BLaER1 treated with 17β-estradiol and CSF1 and Interleukin-3, amounts not matched to agents 10 nM and 100 nM (cell line): ENCODE measurements at regions not wholly inside any gene's neighbourhood (a gene's known extent, or its start where the extent isn't known, plus 50 kb on each side); places are given as distances from the start of the nearest gene placed in this dataset.
A peak's percentile ranks its signal among the peaks of the same experiment; 100 is the strongest.

ENCODE experiments used
- H3K27ac ChIP-seq, 11 experiments: shearing (Covaris generic); formaldehyde crosslinking; 2 replicates each; pipeline ENCODE4 v1.8.1; 2022
- H3K27me3 ChIP-seq, 11 experiments: shearing (Covaris generic); formaldehyde crosslinking; 2 replicates each; pipeline ENCODE4 v1.8.1; 2022
- H3K36me3 ChIP-seq, 11 experiments: shearing (Covaris generic); formaldehyde crosslinking; 2 replicates each; pipeline ENCODE4 v1.8.1; 2022
- H3K4me1 ChIP-seq, 10 experiments: shearing (Covaris generic); formaldehyde crosslinking; 2 replicates each; pipeline ENCODE4 v1.8.1; 2022
- H3K4me2 ChIP-seq, 11 experiments: shearing (Covaris generic); formaldehyde crosslinking; 2 replicates each; pipeline ENCODE4 v1.8.1; 2022
- H3K4me3 ChIP-seq, 10 experiments: shearing (Covaris generic); formaldehyde crosslinking; 2 replicates each; pipeline ENCODE4 v1.8.1; 2022
- H3K9ac ChIP-seq, 11 experiments: shearing (Covaris generic); formaldehyde crosslinking; 2 replicates each; pipeline ENCODE4 v1.8.1; 2022
- H3K9me3 ChIP-seq, 11 experiments: shearing (Covaris generic); formaldehyde crosslinking; replicated peaks in 1 of 11; 2 replicates each; pipeline ENCODE4 v1.8.1; 2022
- H4K20me1 ChIP-seq, 11 experiments: shearing (Covaris generic); formaldehyde crosslinking; 2 replicates each; pipeline ENCODE4 v1.8.1; 2022
- Cebpa-rat ChIP-seq, 11 experiments: shearing (Covaris generic); IDR thresholded peaks; 2 replicates each; pipeline ENCODE4 v1.8.1; 2022

DNA sequence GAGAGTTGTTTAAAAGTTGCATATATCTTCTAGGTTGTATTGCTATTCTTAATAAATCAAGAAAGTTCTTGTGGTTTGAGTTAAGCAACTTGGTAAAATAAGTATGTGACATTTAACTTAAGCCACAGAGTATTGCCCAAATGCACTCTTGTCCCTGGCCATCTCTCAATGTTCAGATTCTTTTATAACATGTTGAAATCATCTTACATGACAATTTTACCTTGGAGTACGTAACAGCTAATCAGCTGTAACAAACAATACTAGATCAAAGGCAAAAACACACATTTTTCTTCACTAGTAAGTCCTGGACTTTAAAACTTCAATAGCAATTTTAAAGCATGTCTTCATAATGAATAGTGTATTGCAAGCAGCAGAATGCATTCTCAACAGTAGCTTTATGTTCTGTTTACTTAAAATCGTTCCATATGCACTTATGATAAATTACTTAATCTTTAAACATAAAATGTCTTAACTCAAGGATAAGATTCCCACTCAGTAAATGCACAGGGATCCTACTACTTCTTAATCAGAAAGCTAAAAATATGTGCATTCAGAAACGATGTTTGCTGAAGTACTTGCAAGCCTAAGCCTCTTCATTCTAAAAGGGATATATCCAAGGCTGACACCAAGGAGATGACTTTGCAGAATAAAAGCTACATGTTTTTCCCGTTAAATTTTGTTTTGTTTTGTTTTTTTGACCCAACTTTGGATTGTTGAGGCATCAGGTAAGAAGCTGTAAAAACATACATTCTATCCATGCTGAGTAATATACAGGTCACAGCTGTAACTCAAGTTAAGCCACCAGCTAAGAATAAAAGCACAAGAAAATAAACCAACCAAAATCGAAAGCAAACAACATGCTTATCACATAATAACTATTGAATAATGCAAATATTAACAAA is 86.1 kb upstream of the NFIB start:
- H3K27me3 ChIP-seq, result no peaks in the 10 kb centered on the region
- H3K4me2 ChIP-seq, result no peak overlapping the region
- H3K9me3 ChIP-seq, result peaks cover 0 to 4% (median under 1%) of the 10 kb centered on the region in 11 experiments; a peak in 1 of 22 replicates
- H4K20me1 ChIP-seq, result no peaks in the 10 kb centered on the region
- no peak overlapping the region for H3K9ac ChIP-seq
- no peak for TF ChIP-seq Cebpa-rat (IDR thresholded peaks at IDR 0.05)
- peaks cover 0 to 5% (median 0%) of the 10 kb centered on the region in 10 experiments; a peak in 1 of 20 replicates for H3K4me1 ChIP-seq
- no peak overlapping the region for H3K27ac ChIP-seq
- H3K36me3 ChIP-seq, result no peaks in the 10 kb centered on the region
- no peak overlapping the region for H3K4me3 ChIP-seq

GRCh38 chr9:14398473-14398872 is 84.5 kb upstream of the NFIB start:
- H3K4me2 ChIP-seq, result no peak overlapping the region
- H3K36me3 ChIP-seq, result no peaks in the 10 kb centered on the region
- TF ChIP-seq Cebpa-rat (IDR thresholded peaks at IDR 0.05), result no peak
- no peaks in the 10 kb centered on the region for H3K27me3 ChIP-seq
- no peak overlapping the region for H3K4me3 ChIP-seq
- no peak overlapping the region for H3K9ac ChIP-seq
- H3K4me1 ChIP-seq, result peaks cover 0 to 5% (median 0%) of the 10 kb centered on the region in 10 experiments; a peak in 1 of 20 replicates
- peaks cover 12 to 19% (median 15%) of the 10 kb centered on the region in 11 experiments; a peak in 17 of 22 replicates for H3K9me3 ChIP-seq
- H3K27ac ChIP-seq, result no peak overlapping the region
- no peaks in the 10 kb centered on the region for H4K20me1 ChIP-seq

DNA sequence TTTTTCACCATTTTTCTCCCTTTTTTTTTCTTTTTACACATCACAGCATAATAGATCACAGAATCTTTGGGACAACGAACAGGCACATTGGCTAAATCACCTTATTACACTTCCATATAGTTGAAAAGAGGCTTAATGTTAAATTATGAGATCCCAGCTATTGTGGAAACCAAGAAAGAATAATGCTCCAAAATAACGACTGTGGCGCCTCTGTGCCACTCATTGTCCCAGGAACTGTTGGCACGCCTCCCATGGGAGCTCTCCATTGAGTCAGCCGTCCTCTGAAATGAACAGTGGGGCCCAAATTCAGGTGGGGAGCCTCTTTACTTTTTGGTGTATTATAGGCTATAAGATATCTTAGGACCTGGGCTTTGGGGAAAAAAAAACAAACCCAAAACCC is 82.2 kb upstream of the NFIB start:
- peaks cover 23 to 40% (median 32%) of the 10 kb centered on the region in 11 experiments for H3K9me3 ChIP-seq
- no peaks in the 10 kb centered on the region for H3K27me3 ChIP-seq
- H3K36me3 ChIP-seq, result no peaks in the 10 kb centered on the region
- H3K4me1 ChIP-seq, result no peaks in the 10 kb centered on the region
- H4K20me1 ChIP-seq, result no peaks in the 10 kb centered on the region
- no peak overlapping the region for H3K9ac ChIP-seq
- no peak overlapping the region for H3K27ac ChIP-seq
- TF ChIP-seq Cebpa-rat (IDR thresholded peaks at IDR 0.05), result no peak
- H3K4me3 ChIP-seq, result no peak overlapping the region
- H3K4me2 ChIP-seq, result no peak overlapping the region

DNA sequence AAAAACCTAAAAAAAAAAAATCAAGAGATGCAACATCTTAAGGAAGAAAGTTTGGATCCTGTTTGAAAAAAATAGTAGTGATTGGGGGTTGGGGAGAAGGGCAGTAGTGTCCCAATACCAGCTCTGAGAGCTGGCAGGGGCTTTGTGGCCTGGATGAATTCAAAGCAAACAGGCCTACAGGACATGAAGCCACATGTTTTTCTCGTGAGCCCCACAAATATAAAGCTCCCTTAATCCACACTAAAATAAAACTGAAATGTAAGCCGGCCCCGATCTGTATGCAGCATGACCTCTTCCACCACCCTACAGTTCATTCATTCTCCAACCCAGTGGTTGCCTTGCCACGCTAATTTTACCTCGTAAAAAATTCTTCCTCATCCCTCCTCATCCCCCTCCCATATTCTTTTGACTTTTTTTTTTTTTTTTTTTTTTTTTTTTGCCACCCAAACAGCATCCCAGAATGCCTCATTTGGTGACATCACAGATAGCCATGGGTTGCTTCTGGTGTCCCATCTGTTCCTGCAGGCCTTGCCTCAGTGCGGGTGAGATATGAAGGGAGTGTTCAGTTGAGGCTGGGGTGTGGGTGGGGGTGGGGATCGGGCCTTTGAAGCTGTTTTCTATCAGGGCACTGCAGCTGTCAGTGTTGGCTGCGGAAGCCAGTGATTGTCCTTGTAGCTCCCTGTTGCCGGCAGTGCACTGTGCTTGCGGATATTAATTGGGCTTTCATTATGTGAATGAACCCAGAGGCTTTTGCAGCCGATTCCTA is 81.6 kb upstream of the NFIB start:
- no peak overlapping the region for H3K9ac ChIP-seq
- no peaks in the 10 kb centered on the region for H3K4me1 ChIP-seq
- no peak overlapping the region for H3K27ac ChIP-seq
- no peak overlapping the region for H3K4me3 ChIP-seq
- no peak for TF ChIP-seq Cebpa-rat (IDR thresholded peaks at IDR 0.05)
- H3K27me3 ChIP-seq, result no peaks in the 10 kb centered on the region
- H4K20me1 ChIP-seq, result no peaks in the 10 kb centered on the region
- no peaks in the 10 kb centered on the region for H3K36me3 ChIP-seq
- peaks cover 23 to 43% (median 35%) of the 10 kb centered on the region in 11 experiments for H3K9me3 ChIP-seq
- no peak overlapping the region for H3K4me2 ChIP-seq

GRCh38 chr9:14393418-14393817 is 79.5 kb upstream of the NFIB start:
- Histone ChIP-seq H3K9ac (no peak overlapping the region), H3K4me1 (no peaks in the 10 kb centered on the region), H3K4me2 (no peak overlapping the region), H3K27me3 (no peaks in the 10 kb centered on the region), H3K9me3 (peaks cover 23 to 43% (median 35%) of the 10 kb centered on the region in 11 experiments), H3K4me3 (no peak overlapping the region), H3K27ac (no peak overlapping the region), H4K20me1 (no peaks in the 10 kb centered on the region), H3K36me3 (no peaks in the 10 kb centered on the region)
- TF ChIP-seq Cebpa-rat (IDR thresholded peaks at IDR 0.05), result no peak

DNA sequence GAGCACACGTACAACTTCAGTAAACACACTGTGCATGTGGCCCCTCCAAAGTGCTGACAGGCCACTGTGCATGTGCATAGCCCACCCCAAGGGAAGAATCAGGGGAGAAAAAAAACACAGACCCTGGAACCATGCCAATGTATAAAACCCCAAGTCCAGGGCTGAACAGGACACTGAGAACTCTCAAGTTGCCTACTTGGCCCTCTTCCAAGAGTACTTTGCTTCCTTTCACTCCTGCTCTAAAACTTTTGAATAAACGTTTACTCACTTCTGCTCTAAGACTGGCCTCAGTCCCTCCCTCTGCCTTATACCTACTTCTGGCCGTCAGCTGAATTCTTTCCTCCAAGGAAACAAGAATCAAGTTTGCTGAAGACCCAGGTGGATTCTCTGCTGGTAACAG is 77.7 kb upstream of the NFIB start:
- no peaks in the 10 kb centered on the region for H3K4me1 ChIP-seq
- peaks cover 23 to 43% (median 35%) of the 10 kb centered on the region in 11 experiments for H3K9me3 ChIP-seq
- no peak overlapping the region for H3K4me3 ChIP-seq
- no peak overlapping the region for H3K4me2 ChIP-seq
- H4K20me1 ChIP-seq, result no peaks in the 10 kb centered on the region
- no peak overlapping the region for H3K9ac ChIP-seq
- H3K36me3 ChIP-seq, result no peaks in the 10 kb centered on the region
- no peak overlapping the region for H3K27ac ChIP-seq
- no peaks in the 10 kb centered on the region for H3K27me3 ChIP-seq
- TF ChIP-seq Cebpa-rat (IDR thresholded peaks at IDR 0.05), result no peak

- H3K27me3 ChIP-seq, result no peaks in the 10 kb centered on the region
- no peak overlapping the region for H3K4me2 ChIP-seq
- no peak overlapping the region for H3K27ac ChIP-seq
- no peak overlapping the region for H3K9ac ChIP-seq
- H3K36me3 ChIP-seq, result no peaks in the 10 kb centered on the region
- H3K4me3 ChIP-seq, result no peak overlapping the region
- H4K20me1 ChIP-seq, result no peaks in the 10 kb centered on the region
- H3K4me1 ChIP-seq, result peaks cover 0 to 4% (median 0%) of the 10 kb centered on the region in 10 experiments; a peak in 3 of 20 replicates
- TF ChIP-seq Cebpa-rat (IDR thresholded peaks at IDR 0.05), result no peak
- H3K9me3 ChIP-seq, result peaks cover 19 to 36% (median 29%) of the 10 kb centered on the region in 11 experiments
Measured at GRCh38 chr9:14389657-14390056, 75.7 kb upstream of the NFIB start.

DNA sequence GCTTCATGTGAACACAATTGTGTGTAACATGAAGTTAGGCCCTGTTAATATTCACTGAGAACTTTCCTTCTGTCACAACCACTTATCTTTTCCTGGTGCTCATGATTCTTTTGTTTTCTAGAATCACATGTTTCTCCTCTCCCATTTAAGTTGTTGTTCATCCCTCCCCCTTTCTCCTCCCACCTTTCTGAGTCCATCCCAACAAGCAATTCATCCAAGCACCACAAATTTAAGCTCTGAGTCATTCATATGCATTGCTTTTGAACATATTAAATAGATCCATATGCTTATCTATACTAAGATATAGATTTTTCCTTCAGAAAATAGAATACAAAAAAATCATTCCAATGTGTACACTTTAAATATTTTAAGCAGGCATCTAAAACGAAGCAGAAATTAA is 75.2 kb upstream of the NFIB start:
- Histone ChIP-seq H3K36me3 (no peaks in the 10 kb centered on the region), H3K4me3 (no peak overlapping the region), H3K9me3 (peaks cover 14 to 31% (median 24%) of the 10 kb centered on the region in 11 experiments), H3K4me1 (peaks cover 0 to 9% (median 3%) of the 10 kb centered on the region in 10 experiments; a peak in 13 of 20 replicates), H4K20me1 (no peaks in the 10 kb centered on the region), H3K9ac (no peak overlapping the region), H3K27ac (no peak overlapping the region), H3K27me3 (no peaks in the 10 kb centered on the region), H3K4me2 (no peak overlapping the region)
- no peak for TF ChIP-seq Cebpa-rat (IDR thresholded peaks at IDR 0.05)

DNA sequence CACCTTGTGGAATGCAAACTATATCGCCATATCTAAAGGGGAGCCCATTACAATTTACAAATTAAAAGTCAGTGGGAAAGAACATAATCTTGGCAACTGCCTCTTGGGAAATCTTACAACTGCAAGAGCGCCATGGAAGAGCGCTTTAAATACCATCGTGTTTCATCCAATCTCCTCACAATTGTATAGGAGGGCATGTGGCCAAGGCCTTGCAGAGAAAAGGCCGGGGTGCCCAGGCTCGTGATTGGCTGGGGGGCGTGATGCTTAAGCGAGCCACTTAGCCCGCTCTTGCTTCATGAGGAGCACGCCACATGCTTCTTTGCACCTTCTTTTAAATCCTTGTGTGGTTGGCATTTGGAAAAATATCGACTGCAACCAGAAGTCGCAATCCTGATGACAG is 69.8 kb upstream of the NFIB start:
- no peak overlapping the region for H3K4me3 ChIP-seq
- no peaks in the 10 kb centered on the region for H3K9me3 ChIP-seq
- peaks cover 9 to 31% (median 24%) of the 10 kb centered on the region in 10 experiments for H3K4me1 ChIP-seq
- no peak for TF ChIP-seq Cebpa-rat (IDR thresholded peaks at IDR 0.05)
- no peak overlapping the region for H3K9ac ChIP-seq
- H3K27me3 ChIP-seq, result no peaks in the 10 kb centered on the region
- no peaks in the 10 kb centered on the region for H3K36me3 ChIP-seq
- H3K27ac ChIP-seq, result no peak overlapping the region
- peak overlapping the region; percentile 22 to 77 (median 62); a peak in 21 of 22 replicates for H3K4me2 ChIP-seq
- H4K20me1 ChIP-seq, result no peaks in the 10 kb centered on the region
